NCI-H146 treated with DMSO at 0.1 percent for 48 hours (cell line): ENCODE measurements at regions not wholly inside any gene's neighbourhood (a gene's known extent, or its start where the extent isn't known, plus 50 kb on each side); places are given as distances from the start of the nearest gene placed in this dataset.
"Not testable (repeated sequence)": the region's sequence is repeated elsewhere in the genome, so short reads cannot be mapped to it uniquely, and the experiment has no call there.

Experiments
- DNase-seq: peaks from one replicate; lab custom pipeline; 2025; ENCODE audit not compliant: unreplicated experiment; lab: John Stamatoyannopoulos, UW

DNA sequence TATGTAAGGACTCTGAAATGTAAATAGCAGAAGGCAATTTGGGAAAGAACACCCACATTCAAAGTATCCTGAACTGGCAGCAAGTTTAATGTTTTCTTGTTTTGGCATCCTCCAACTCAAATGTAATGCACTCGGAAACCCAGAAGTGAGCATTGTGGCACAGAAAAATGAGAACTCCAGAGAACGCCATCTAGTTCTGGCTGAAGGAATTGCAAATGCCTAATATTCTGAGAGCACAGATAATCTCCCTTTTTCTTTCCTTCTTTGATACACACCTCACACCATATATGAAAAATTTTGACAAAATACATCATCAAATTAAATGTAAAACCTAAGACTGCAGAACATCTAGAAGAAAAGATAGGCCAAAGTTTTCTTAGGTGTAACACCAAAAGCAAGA lies 52.1 kb downstream of the PWWP3B start:
- DNase-seq: no peak

DNA sequence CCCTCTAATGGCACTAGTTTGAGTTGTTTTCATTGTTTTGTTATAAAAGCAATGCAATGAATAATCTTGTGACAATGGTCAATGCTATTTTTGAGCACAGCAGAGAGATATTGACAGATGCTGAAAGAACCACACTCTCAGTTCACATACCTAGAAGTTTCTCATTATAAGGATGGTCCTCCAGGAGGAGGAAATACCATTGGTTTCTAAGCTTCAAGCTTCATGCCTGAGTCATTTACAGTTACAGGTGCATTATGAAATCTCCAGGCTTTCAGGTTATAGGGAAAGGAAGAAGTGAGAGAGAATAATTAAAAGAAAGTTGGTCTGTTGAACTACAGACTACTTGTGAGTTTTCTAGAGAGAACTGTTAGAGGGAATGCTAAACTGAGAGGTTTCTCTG lies 75.3 kb downstream of the PWWP3B start:
- DNase-seq: no peak

DNA sequence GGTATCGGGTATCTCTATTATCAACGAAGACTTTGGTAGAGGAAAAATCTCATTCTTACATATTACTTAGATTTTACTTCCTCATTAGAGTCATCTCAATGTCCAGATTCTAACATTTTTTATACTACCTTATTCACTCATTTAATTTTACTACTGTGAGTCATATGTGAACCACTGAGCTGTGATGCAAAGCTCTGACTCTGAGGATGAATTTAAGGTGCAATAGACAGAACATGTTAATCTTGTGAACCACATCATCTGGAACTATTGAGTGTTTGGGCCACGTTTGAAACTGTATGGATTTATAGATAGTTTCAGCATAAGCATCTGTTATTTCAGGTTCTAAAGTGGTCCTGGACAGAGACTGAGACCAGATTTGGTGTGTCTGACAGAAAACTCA lies 78.4 kb downstream of the PWWP3B start:
- DNase-seq: no peak

DNA sequence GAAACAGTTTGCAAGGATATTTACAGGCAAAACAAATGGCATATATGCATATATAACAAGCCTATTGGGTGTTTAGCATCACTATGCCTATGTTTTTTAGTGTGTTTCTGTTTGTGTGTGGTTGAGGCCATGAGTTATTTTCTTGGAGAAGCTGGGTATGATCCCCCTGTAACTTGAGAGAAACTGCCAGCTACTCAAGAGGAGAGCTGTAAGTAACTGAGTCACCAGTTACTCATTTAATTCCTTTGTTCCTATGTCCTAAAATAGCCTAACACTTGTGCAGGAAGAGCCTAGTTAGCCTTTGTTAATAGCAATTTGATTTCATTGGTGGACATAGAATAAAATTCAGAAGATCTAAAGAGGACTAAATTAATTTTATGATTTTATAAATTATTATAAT lies 79.1 kb downstream of the PWWP3B start:
- DNase-seq: no peak

DNA sequence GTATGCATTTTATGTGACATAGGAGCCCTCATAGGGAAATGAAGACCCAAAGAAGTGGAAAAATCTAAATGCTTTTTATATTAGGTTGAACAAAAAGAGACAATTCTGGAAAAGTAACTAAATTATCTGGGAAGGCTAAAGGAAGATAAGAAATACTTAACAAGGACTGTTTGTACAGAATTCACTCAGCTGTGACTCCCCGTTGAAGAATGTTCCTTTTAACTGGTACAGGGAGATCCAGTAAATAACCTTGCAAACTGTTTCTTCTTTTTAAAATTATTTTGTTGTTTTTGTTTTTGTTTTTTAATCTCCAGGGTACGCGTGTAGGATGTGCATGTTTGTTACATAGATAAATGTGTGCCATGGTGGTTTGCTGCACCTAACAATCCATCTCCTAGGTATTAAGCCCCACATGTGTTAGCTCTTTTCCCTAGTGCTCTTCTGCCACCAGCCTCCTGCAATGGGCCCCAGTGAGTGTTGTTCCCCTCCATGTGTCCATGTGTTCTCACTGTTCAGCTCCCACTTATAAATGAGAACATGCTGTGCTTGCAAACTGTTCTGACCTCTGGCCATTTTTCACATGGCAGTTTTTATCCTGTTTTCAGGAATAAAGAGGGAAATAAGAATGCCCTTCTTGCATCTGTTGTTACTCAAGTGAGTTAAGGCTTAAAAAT lies 81.7 kb downstream of the PWWP3B start:
- DNase-seq: no peak

DNA sequence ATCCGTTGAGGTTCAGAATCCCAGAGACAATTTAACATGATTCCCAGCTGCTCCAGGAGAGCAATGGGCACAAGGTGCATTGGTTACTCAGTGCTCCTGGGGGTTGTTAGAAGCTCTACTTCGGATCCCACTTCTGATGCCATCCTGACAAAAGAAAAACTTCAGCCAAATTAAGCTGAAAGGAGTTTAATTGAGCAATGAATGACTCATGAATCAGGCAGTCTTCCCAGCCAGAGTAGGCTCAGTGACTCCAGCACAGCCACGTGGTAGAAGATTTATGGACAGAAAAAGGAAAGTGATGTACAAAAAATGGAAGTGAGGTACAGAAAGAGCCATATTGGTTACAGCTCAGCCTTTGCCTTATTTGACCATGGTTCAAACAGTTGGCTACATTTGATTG lies 95.7 kb downstream of the PWWP3B start:
- no peak for DNase-seq

DNA sequence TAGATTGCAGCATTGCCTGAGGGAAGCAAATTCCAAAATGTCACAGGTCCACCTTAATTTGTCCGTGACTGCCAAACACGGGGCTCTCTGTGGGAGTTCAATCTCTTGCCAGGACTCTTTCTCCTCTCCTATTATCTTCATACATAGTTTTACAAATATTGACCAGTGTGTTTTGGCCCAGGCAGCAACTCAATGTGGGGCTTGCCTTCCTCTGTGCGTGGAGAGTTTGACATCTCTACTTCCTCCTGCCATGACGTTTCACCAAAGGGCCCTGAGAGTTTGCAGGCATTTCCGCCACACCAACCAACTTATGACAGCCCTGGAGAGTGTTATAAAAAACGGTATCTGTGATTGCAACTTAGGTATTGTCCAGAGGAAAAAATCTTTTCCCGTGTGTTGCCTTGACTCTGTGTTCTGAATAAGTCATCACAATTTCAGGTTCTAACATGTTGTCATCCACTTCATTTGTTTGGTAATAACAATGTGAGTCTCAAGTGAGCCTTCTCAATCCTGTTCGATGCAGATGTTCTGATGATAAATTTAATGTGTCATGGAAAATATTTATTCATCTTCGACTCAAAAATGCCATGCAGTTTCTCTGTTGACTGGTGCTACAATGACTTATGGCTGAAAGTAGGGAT lies 106.0 kb downstream of the PWWP3B start:
- DNase-seq: not testable (repeated sequence)

DNA sequence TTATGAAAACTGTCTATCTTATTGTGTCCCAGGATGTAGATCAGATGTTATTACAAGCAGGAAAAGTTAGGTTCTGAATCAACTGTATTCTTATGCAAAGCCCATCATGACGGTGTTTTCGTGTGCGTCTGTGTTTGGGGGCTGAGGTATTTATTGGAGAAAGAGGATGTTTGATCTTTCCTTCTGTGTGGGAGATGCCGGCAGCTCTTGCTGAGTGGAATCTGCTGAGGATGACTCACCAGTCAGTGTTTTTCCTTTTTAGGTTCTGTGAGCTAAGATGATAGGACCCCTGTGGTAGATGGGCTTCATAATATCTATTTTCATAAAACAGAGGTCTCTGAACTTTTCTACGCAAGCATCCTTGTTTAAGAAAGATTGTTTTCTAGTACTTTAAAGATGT lies 107.1 kb downstream of the PWWP3B start:
- not testable (repeated sequence) for DNase-seq

DNA sequence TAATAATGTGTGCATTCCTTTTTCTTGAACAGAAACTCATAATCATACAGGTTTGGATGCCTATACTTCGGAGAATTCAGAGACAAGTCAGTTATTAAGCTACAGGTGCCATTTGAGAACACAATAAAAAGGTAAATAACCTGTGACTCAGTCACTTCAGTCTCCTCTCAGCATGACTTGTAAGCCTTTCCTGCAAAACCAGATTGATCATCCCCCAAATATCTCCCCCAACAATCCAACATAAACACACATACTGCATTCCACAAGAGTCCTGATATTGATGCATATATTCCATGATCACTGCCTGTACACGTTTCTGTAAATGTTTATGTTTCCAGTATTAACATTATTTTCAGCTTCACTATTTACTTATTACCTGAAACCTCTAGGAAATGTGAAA lies 110.8 kb downstream of the PWWP3B start:
- DNase-seq: no peak

DNA sequence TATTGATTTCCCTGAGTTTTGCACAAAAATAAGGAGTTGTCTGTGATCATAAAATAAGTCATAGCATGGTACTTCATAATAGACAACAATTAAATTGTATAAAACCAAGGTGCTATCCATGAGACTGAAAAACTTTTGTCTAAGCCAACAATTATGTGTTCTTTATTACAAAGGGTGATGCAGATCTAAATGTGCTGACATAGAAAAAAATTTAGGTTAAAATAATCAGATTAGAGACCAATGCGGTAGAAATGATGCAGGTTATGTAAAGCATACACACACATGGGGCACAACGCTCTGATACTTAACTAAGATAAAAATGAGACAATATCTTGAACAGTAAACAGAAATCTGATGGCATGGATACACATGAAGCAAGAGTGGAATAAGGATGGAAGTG lies 113.3 kb downstream of the PWWP3B start:
- DNase-seq: no peak

DNA sequence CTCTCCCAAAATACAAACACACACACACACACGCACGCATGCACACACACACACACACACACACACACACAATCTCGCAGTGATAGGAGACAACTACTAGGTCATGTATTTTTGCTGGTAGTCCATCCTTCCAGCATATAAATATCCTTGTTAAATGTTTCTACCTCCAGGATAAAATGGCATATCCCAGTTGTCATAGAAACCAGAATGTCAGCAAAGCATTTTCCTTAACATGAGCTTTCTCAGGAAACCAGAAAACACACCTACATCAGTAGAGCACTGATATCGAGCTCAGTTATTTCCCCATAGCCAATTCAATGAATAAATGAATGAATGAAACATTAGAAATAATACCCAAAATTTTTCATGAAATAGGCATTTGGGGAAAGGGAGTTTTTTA lies 115.7 kb downstream of the PWWP3B start:
- no peak for DNase-seq

DNA sequence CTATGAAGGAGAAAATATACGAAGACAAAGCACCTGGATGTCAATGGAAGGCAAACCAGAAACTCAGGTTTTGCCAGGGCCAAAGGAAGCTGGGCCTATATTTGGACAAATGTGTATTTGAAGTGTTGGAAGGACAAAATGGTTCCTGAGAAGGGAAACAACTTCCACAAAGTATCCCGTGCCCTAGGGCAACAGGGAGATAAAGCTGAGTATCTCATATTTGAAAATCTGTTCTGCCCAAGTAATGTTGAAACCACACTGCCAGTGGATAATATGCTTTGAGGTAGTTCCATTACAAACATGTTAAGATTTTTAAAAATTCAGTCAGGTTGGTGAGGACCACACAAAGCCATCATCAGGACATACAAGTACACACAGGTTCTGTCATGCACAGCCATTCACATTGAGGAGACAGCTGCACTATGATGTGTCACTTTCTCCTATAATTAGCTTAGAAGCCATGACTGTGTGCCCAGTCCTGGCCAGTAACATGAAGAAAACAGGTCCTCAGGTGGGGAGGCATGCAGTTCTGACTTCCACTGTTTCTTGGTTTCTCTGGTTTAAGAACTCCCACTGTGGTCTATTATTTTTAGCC lies 116.4 kb downstream of the PWWP3B start:
- no peak for DNase-seq

DNA sequence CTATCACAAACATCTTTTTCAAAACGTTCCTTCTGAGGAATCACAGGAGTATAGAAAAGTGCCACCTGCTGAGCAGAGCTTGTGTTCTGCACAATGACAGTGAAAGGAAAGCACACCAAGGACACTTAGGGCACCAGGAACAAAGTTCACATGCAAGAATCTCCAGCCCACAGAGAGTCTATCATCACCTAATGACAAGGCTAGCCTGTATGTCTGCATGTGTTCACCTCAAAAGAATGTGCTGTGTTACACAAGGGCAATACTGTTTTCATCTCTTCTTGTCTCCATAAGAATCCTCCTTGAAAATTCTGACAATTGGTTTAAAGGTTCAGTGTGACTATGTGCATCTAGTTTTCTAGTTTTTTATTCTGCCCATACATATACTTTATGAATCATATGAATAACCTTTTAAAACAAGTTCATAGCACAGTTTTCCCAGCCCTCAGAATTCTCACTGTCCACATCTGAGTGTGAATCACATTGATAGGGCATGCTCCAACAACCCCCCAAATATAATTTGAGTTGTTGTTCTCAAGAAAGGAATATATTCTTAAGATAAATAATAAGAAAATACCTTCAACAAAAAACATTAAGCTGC lies 118.0 kb downstream of the PWWP3B start:
- DNase-seq: no peak

DNA sequence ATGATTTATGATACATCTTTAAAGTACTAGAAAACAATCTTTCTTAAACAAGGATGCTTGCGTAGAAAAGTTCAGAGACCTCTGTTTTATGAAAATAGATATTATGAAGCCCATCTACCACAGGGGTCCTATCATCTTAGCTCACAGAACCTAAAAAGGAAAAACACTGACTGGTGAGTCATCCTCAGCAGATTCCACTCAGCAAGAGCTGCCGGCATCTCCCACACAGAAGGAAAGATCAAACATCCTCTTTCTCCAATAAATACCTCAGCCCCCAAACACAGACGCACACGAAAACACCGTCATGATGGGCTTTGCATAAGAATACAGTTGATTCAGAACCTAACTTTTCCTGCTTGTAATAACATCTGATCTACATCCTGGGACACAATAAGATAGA lies 122.7 kb downstream of the PWWP3B start:
- not testable (repeated sequence) for DNase-seq

DNA sequence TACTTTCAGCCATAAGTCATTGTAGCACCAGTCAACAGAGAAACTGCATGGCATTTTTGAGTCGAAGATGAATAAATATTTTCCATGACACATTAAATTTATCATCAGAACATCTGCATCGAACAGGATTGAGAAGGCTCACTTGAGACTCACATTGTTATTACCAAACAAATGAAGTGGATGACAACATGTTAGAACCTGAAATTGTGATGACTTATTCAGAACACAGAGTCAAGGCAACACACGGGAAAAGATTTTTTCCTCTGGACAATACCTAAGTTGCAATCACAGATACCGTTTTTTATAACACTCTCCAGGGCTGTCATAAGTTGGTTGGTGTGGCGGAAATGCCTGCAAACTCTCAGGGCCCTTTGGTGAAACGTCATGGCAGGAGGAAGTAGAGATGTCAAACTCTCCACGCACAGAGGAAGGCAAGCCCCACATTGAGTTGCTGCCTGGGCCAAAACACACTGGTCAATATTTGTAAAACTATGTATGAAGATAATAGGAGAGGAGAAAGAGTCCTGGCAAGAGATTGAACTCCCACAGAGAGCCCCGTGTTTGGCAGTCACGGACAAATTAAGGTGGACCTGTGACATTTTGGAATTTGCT lies 123.8 kb downstream of the PWWP3B start:
- not testable (repeated sequence) for DNase-seq

DNA sequence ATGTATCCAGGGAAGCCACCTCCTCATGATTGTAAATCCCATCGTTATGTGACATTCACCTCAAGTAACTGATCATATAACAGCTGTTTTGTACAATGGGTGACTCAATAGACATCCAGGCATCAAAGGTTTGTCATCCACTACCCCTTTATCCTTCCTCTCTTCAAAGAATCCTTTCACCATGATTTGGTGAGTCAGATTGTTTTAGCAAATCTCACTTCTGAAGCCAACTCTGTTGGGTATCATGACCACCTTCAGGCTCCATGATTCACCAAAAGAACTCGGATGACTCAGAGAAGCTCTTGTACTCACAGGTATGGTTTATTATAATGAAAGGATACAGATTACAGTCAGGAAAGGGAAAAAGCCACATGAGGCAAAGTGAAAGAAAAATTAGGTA lies 132.1 kb downstream of the PWWP3B start:
- DNase-seq: no peak

DNA sequence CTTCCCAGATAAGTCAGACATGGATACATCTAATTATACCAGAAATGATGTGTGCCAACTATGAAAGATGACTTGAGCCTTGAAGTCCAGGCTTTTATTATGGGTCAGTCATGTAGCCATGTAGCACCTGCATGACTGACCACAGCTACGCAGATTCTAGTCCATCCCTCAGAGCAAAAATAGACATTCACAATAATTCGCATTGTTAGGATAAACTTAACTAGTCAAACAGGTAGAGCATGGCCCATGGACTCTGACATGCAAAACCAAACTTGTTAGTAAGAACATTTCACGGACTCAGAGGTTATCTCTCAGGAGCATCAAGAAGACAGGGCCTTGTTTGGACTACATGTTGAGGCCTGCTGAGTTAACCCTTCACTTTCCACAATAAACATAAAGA lies 132.6 kb downstream of the PWWP3B start:
- no peak for DNase-seq

DNA sequence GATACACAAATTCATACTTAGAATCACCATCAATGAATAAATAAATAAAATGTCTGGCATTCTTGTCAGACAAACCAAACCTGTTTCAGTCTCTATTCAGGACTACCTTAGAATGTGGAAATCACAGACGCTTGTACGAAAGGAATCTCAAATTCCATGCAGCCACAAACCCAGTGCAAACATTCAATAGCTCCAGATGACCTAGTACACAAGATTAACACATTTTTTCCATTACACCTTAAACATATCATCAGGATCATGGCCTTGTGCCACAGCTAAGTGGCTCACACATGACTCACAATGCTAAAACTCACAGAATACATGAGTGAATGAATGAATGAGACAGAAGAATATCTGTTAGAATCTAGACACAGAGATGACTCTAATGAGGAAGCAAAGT lies 134.2 kb downstream of the PWWP3B start:
- no peak for DNase-seq

DNA sequence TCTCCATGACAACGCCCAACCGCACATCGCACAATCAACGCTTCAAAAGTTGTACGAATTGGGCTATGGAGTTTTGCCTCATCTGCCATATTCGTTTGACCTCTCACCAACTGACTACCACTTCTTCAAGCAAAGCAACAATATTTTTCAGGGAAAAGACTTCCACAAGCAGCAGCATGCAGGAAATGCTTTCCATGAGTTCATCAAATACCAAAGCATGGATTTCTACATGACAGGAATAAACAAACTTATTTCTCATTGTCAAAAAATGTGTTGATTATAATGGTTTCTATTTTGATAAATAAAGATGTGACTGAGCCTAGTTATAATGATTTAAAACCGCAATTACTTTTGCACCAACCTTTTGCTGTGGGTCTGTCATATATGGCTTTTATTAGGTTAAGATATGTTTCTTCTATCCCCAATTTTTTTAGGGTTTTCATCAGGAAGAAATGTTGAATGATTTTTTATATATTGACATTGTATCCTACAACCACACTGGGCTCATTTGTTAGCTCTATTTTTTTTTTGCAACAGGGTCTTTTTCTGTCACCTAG lies 138.4 kb downstream of the PWWP3B start:
- no peak for DNase-seq

DNA sequence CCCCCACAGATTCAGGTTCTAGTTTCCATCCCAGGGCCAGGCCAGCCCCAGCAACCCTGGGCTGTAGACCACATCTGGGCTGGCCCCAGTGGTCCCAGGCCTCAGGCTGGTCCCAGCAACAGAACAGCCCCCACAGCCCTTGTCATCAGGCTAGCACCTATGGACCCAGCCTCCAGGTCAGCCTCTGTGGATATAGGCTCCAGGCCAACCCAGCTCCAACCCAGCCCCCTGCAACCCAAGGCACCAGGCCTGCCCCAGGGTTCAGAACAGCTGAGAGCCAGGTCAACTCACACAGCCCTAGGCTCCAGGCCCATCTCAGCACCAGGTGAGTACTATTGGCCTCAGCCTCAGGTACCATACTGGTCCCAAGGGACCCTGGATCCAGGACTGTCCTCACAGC lies 155.3 kb downstream of the PWWP3B start:
- no peak for DNase-seq

DNA sequence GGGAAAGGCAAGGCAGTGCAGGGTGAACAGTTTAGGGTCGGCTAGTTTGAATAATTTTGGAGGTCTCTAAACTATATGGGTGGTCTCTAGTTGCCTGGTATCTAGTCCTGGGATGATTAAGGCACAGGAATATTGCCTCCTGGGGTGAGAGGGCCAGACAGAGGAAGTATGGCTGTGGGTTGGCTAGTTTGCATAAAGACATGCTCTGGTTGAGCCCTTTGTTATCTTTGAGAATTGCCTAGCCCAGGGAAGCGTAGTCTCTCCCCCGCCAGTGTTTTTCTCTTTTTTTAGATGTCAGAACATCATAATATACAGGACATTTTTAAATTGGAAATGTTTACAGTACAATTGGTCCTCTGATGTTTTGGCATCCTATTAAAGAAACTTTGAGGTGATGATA lies 163.5 kb downstream of the PWWP3B start:
- no peak for DNase-seq

DNA sequence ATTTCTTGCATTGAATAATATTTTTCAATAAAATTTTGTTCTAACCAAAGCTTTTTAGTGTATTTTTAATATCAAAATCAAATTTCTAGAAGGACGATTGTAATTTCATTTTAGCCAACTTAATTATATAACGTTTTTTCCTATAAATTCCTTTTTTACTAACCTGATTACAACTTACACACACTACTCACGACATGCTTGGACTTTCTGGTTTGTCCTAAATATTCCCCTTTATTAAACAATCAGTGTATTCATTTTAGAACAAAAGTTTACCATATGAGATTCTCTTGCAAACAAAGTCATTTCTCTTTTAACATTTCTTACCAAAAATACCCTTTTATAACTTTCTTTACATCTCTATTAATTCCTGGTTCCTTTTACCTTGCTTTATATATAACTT lies 173.7 kb downstream of the PWWP3B start:
- no peak for DNase-seq
